Upper lobe of left lung (tissue), 6 donors: ENCODE measurements at regions not wholly inside any gene's neighbourhood (a gene's known extent, or its start where the extent isn't known, plus 50 kb on each side); places are given as distances from the start of the nearest gene placed in this dataset.

Experiments used
- ATAC-seq, 2 donors: fragments of 200-7000 bp; cut with Tn5 transposase; one replicate each; pipeline ENCODE4 v1.9.1; 2022; ENCODE audit warnings: mild to moderate bottlenecking in 2 of 2, moderate library complexity in 2 of 2; ENCODE audit not compliant: low FRiP score in 2 of 2
- DNase-seq, 2 donors: peaks; one replicate each; pipeline ENCODE4 v3.0.0-alpha.2; 2019 to 2020
- H3K27ac ChIP-seq, 4 donors: fragments of 200-600 bp; sonication (generic); one replicate each; pipeline ENCODE4 v1.5.1; 2016 to 2019
- H3K27me3 ChIP-seq, 4 donors: fragments of 200-600 bp; sonication (generic); one replicate each; pipeline ENCODE4 v1.5.1; 2017 to 2019
- H3K36me3 ChIP-seq, 4 donors: fragments of 200-600 bp; sonication (generic); one replicate each; pipeline ENCODE4 v1.5.1; 2016 to 2019
- H3K4me1 ChIP-seq, 4 donors: fragments of 200-600 bp; sonication (generic); one replicate each; pipeline ENCODE4 v1.5.1; 2018 to 2019
- H3K4me3 ChIP-seq, 4 donors: fragments of 200-600 bp; sonication (generic); one replicate each; pipeline ENCODE4 v1.5.1; 2017 to 2019; ENCODE audit warnings: mild to moderate bottlenecking in 2 of 4, moderate library complexity in 1 of 4
- H3K9me3 ChIP-seq, 4 donors: fragments of 200-600 bp; sonication (generic); one replicate each; pipeline ENCODE4 v1.5.1; 2018 to 2019
- EP300 ChIP-seq, 4 donors: sonication (generic); formaldehyde crosslinking; IDR thresholded peaks; one replicate each; pipeline ENCODE4 v1.5.1; 2017; ENCODE audit warnings: antibody characterized with exemption in 4 of 4, control low read depth in 2 of 4
- POLR2A ChIP-seq, 4 donors: fragments of 450-650 bp; IDR thresholded peaks; one replicate each; pipeline ENCODE4 v1.5.1; 2016 to 2017; ENCODE audit warnings: antibody characterized with exemption in 4 of 4, mild to moderate bottlenecking in 2 of 4
- POLR2AphosphoS5 ChIP-seq, 2 donors: sonication (generic); formaldehyde crosslinking; IDR thresholded peaks; one replicate each; pipeline ENCODE4 v1.5.1; 2017; ENCODE audit warnings: antibody characterized with exemption in 2 of 2
- WGBS, 2 donors: methylation state at CpG; one replicate each; pipeline ENCODE4 v1.1.5; 2017 to 2018; 5-methylcytosine and 5-hydroxymethylcytosine counted together
- TF ChIP-seq, protein P1 (sequence below), 6 experiments: fragments of 450-650 bp in 4 of 6; fragments of 200-600 bp in 2 of 6; sonication (generic) in 2 of 6; IDR thresholded peaks; one replicate each; pipeline ENCODE4 v1.5.1; 2016 to 2019; ENCODE audit warnings: antibody characterized with exemption in 6 of 6
- donor health status: DM: no; HTN: no; CAD: no; lungs with moderate emphysema.
- donor health status: DM: no; HTN: yes; CAD: no; lungs with severe emphysema.

DNA sequence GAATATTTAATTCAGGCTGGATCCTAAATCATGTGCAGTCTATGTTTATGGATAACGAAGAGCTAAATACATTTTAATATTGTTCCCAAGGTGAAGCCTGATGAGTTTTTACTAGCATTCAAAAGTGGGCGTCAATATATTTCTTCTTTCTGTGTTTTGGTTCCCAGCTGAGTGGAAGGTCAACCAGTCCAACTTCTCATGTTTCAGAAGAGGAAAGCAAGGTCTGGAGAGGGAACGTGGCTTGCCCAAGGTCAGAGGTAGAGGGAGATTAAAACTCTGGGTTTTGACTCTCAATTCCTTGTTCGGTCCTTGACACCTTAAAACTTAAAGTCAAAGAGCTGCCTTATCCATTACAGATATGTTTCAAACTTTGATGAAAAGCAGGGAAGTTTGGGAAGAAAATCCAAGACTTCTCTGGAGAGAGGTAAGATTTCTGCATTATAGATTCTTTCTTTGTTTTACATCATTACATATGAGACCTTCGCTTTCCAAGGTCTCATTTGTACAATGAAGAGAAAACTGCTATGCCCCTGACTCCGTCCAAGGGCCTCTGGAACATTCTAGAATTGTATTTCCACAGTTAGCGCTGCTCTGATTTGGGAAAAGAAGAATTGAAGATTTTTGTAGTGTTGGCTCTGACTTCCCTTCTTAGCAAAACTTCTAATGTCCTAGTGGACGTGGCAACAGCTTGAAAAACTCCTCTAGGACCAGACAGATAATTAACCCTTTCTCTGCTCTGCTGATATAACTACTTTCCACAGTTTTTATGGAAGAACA is 57.7 kb upstream of the HES1 start:
- WGBS, 2 donors: 68 to 69% methylated on average over 8 of the region's 8 CpGs

DNA sequence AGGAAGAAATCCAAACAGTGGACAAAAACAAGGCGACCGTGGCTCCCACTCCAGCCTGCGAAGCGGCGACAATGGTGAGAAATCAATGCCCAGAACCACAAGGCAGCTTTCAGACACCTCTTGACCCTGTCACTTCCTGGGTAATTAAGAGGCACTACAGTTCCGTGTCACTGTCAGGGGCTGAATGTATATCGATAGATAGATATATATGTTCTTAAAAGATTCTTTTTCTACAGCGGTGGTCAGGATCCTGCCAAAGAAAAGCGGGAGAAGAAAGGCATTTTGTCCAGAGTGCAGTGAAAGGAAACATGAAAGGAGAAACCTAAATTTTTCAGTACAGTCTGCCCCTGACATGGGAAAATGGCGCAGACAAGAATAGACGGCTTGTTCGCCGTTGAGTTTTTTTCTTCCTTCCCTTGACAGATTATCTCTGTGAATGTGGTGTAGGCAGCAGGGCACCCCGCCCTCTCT is 56.2 kb upstream of the HES1 start:
- Histone ChIP-seq H3K9me3 (no peaks in the 10 kb centered on the region), H3K4me1 (peaks cover 5 to 13% (median 13%) of the 10 kb centered on the region in 4 donors), H3K27me3 (no peaks in the 10 kb centered on the region), H3K4me3 (no peak overlapping the region), H3K36me3 (no peaks in the 10 kb centered on the region), H3K27ac (no peak overlapping the region)
- DNase-seq (no peak), ATAC-seq (no peak)
- TF ChIP-seq, protein P1, sequence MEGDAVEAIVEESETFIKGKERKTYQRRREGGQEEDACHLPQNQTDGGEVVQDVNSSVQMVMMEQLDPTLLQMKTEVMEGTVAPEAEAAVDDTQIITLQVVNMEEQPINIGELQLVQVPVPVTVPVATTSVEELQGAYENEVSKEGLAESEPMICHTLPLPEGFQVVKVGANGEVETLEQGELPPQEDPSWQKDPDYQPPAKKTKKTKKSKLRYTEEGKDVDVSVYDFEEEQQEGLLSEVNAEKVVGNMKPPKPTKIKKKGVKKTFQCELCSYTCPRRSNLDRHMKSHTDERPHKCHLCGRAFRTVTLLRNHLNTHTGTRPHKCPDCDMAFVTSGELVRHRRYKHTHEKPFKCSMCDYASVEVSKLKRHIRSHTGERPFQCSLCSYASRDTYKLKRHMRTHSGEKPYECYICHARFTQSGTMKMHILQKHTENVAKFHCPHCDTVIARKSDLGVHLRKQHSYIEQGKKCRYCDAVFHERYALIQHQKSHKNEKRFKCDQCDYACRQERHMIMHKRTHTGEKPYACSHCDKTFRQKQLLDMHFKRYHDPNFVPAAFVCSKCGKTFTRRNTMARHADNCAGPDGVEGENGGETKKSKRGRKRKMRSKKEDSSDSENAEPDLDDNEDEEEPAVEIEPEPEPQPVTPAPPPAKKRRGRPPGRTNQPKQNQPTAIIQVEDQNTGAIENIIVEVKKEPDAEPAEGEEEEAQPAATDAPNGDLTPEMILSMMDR (IDR thresholded peaks at IDR 0.05): no peak
- TF ChIP-seq EP300 (IDR thresholded peaks at IDR 0.05) (no peak), POLR2A (IDR thresholded peaks at IDR 0.05) (no peak), POLR2AphosphoS5 (IDR thresholded peaks at IDR 0.05) (no peak)
- WGBS, 2 donors: 75 to 77% methylated on average over 14 of the region's 14 CpGs

More for the DNA sequence above, 57.7 kb upstream of the HES1 start:
- no peaks in the 10 kb centered on the region for H3K27me3 ChIP-seq
- no peak overlapping the region for H3K27ac ChIP-seq
- H3K4me3 ChIP-seq: no peak overlapping the region
- no peaks in the 10 kb centered on the region for H3K9me3 ChIP-seq
- DNase-seq (no peak), ATAC-seq (no peak)
- TF ChIP-seq, protein P1 (IDR thresholded peaks at IDR 0.05): no peak
- H3K36me3 ChIP-seq: no peaks in the 10 kb centered on the region
- H3K4me1 ChIP-seq: peaks cover 5 to 13% (median 11%) of the 10 kb centered on the region in 4 donors

GRCh38 chr3:194080436-194080835 is 55.5 kb upstream of the HES1 start:
- H3K27me3 ChIP-seq: no peaks in the 10 kb centered on the region
- TF ChIP-seq POLR2AphosphoS5 (IDR thresholded peaks at IDR 0.05) (no peak), POLR2A (IDR thresholded peaks at IDR 0.05) (no peak), EP300 (IDR thresholded peaks at IDR 0.05) (no peak)
- TF ChIP-seq, protein P1 (IDR thresholded peaks at IDR 0.05): no peak
- H3K36me3 ChIP-seq: no peaks in the 10 kb centered on the region
- DNase-seq: no peak
- H3K9me3 ChIP-seq: no peaks in the 10 kb centered on the region
- ATAC-seq: no peak
- H3K4me3 ChIP-seq: no peak overlapping the region
- no peak overlapping the region for H3K27ac ChIP-seq
- WGBS, 2 donors: 74 to 82% methylated on average over 6 to 7 of the region's 7 CpGs
- peaks cover 5 to 13% (median 11%) of the 10 kb centered on the region in 4 donors for H3K4me1 ChIP-seq

GRCh38 chr3:194080913-194081800 is 54.8 kb upstream of the HES1 start:
- 87 to 95% methylated on average over 8 of the region's 8 CpGs for WGBS, 2 donors
- no peaks in the 10 kb centered on the region for H3K27me3 ChIP-seq
- H3K36me3 ChIP-seq: no peaks in the 10 kb centered on the region
- no peak overlapping the region for H3K27ac ChIP-seq
- no peak for DNase-seq
- TF ChIP-seq POLR2AphosphoS5 (IDR thresholded peaks at IDR 0.05): no peak
- TF ChIP-seq POLR2A (IDR thresholded peaks at IDR 0.05): no peak
- no peak for TF ChIP-seq EP300 (IDR thresholded peaks at IDR 0.05)
- TF ChIP-seq, protein P1 (IDR thresholded peaks at IDR 0.05): no peak
- no peaks in the 10 kb centered on the region for H3K9me3 ChIP-seq
- H3K4me1 ChIP-seq: peaks cover 5 to 13% (median 10%) of the 10 kb centered on the region in 4 donors
- ATAC-seq: no peak
- no peak overlapping the region for H3K4me3 ChIP-seq
